Transverse colon (tissue), 4 donors: ENCODE measurements at regions not wholly inside any gene's neighbourhood (a gene's known extent, or its start where the extent isn't known, plus 50 kb on each side); places are given as distances from the start of the nearest gene placed in this dataset.

Source experiments
- CTCF ChIP-seq, 5 experiments: fragments of 200-600 bp in 3 of 5; fragments of 450-650 bp in 2 of 5; sonication (generic) in 3 of 5; IDR thresholded peaks; 1 replicate in 2 of 5; 2 replicates in 3 of 5; pipeline ENCODE4 v1.5.1; 2016 to 2017; ENCODE audit warnings: antibody characterized with exemption in 5 of 5, inconsistent platforms in 3 of 5, mild to moderate bottlenecking in 2 of 5, moderate library complexity in 1 of 5
- EP300 ChIP-seq: sonication (generic); formaldehyde crosslinking; IDR thresholded peaks from one replicate; pipeline ENCODE4 v1.6.1; 2017; ENCODE audit warnings: antibody characterized with exemption, low read depth
- POLR2AphosphoS5 ChIP-seq, 3 donors: sonication (generic); formaldehyde crosslinking; IDR thresholded peaks; one replicate each; pipeline ENCODE4 v1.6.1; 2016; ENCODE audit warnings: antibody characterized with exemption in 3 of 3

GRCh38 chr14:101118746-101119591, 215.4 kb upstream of the RTL1 start:
- TF ChIP-seq CTCF (IDR thresholded peaks at IDR 0.05) (no peak), POLR2AphosphoS5 (IDR thresholded peaks at IDR 0.05) (no peak), EP300 (no peak)
